ENCODE measurements at regions not wholly inside any gene's neighbourhood (a gene's known extent, or its start where the extent isn't known, plus 50 kb on each side); places are given as distances from the start of the nearest gene placed in this dataset.

DNA sequence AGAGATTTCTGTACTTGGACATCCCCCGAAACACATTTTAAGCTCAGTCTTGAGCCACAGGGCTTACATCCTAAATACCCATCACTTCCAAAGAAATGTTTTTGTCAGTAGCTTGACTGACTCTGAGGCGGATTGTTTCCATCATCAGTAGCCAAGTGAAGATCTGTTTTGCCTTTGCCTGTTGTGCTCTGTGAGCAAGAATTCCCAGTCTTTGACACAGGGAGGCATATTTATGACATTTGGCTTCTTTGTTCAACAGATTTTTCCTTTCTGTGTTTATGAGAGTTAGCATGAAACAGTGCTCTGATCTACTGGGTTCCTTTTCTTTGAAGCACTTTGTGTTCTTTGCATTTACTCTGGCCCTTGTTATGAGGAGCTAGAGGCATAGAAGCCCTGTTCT is 132.1 kb upstream of the CDIN1 start:
- Histone ChIP-seq H3K27ac (ENCODE audit: insufficient read length, low read depth, low read length) (no peak overlapping the region), H4K8ac (replicated peaks; ENCODE audit: insufficient read length, low read depth, low read length) (no peak overlapping the region), H3K23me2 (ENCODE audit: insufficient read length, low read depth, low read length, poor library complexity, severe bottlenecking) (no peaks in the 10 kb centered on the region), H2BK20ac (ENCODE audit: low read depth, low read length, poor library complexity, severe bottlenecking) (no peak overlapping the region), H2AK5ac (ENCODE audit: insufficient read length, low read length) (no peak overlapping the region), H2AFZ (ENCODE audit: low read length) (no peak overlapping the region), H3K56ac (ENCODE audit: insufficient read length, low read depth, low read length) (no peak overlapping the region), H3T11ph (ENCODE audit: low read length) (no peak overlapping the region), H3K27me3 (ENCODE audit: insufficient read depth, low read length) (no peaks in the 10 kb centered on the region), H3K79me1 (ENCODE audit: insufficient read depth, low read depth, low read length, poor library complexity, severe bottlenecking) (no peaks in the 10 kb centered on the region), H2BK12ac (ENCODE audit: insufficient read length, low read depth, low read length) (no peak overlapping the region), H3K14ac (ENCODE audit: insufficient read depth, low read length) (no peak overlapping the region), H3K9ac (ENCODE audit: extremely low read depth, insufficient read length, low read length) (no peak overlapping the region), H4K5ac (ENCODE audit: insufficient read length, low read depth, low read length) (no peak overlapping the region), H3K23ac (ENCODE audit: insufficient read length, low read depth, low read length) (no peak overlapping the region), H3K79me2 (ENCODE audit: insufficient read depth, low read length) (no peaks in the 10 kb centered on the region), H3K4ac (ENCODE audit: low read depth, low read length) (no peak overlapping the region), H2BK120ac (ENCODE audit: low read depth, low read length, poor library complexity, severe bottlenecking) (no peak overlapping the region), H4K91ac (ENCODE audit: insufficient read length, low read depth, low read length) (no peak overlapping the region), H4K20me1 (ENCODE audit: control insufficient read depth, insufficient read depth, insufficient read length) (no peaks in the 10 kb centered on the region), H3K9me3 (ENCODE audit: control insufficient read depth, low read depth, low read length) (no peaks in the 10 kb centered on the region), H2BK5ac (ENCODE audit: insufficient read length, low read length) (no peak overlapping the region), H3K18ac (ENCODE audit: insufficient read length, low read depth, low read length) (no peak overlapping the region), H2BK15ac (ENCODE audit: low read depth, low read length) (no peak overlapping the region), H3K4me2 (ENCODE audit: insufficient read depth, insufficient read length, low read length) (no peak overlapping the region), H3K4me1 (ENCODE audit: insufficient read depth, low read length) (no peaks in the 10 kb centered on the region)
- Mint-ChIP-seq H3K27me3 (ENCODE audit: low read depth) (no peaks in the 10 kb centered on the region; the same call in 1 of the 2 replicates), H3K4me1 (peaks cover 9 to 14% of the 10 kb centered on the region in 2 experiments), H3K4me3 (no peak overlapping the region), H3K27ac (no peak overlapping the region), H3K9me3 (no peaks in the 10 kb centered on the region), H3K36me3 (ENCODE audit: insufficient read depth in 1 of 3, low read depth in 3 of 3) (no peaks in the 10 kb centered on the region)
- no CpG with 5 or more reads among the region's 2 CpGs for WGBS (ENCODE audit: extremely low coverage, insufficient read length, low lambda C conversion rate)
- TF ChIP-seq, protein P1, sequence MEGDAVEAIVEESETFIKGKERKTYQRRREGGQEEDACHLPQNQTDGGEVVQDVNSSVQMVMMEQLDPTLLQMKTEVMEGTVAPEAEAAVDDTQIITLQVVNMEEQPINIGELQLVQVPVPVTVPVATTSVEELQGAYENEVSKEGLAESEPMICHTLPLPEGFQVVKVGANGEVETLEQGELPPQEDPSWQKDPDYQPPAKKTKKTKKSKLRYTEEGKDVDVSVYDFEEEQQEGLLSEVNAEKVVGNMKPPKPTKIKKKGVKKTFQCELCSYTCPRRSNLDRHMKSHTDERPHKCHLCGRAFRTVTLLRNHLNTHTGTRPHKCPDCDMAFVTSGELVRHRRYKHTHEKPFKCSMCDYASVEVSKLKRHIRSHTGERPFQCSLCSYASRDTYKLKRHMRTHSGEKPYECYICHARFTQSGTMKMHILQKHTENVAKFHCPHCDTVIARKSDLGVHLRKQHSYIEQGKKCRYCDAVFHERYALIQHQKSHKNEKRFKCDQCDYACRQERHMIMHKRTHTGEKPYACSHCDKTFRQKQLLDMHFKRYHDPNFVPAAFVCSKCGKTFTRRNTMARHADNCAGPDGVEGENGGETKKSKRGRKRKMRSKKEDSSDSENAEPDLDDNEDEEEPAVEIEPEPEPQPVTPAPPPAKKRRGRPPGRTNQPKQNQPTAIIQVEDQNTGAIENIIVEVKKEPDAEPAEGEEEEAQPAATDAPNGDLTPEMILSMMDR (conservative IDR thresholded peaks at IDR 0.05) = no peak
- DNase-seq = no peak

Measured in H9 (cell line).